H9 (cell line): ENCODE measurements at regions not wholly inside any gene's neighbourhood (a gene's known extent, or its start where the extent isn't known, plus 50 kb on each side); places are given as distances from the start of the nearest gene placed in this dataset.

Experiments
- DNase-seq: peaks from one replicate; pipeline ENCODE4 v3.0.0-alpha.2; 2017
- H2AFZ ChIP-seq: one replicate; pipeline ENCODE4 v1.6.1; 2013; ENCODE audit warnings: mild to moderate bottlenecking, low read length, control low read depth, moderate library complexity
- H2AK5ac ChIP-seq: 2 replicates; pipeline ENCODE4 v1.6.1; 2013; ENCODE audit warnings: low read length, control low read depth, mixed read lengths; ENCODE audit not compliant: insufficient read length
- H2BK120ac ChIP-seq: one replicate; pipeline ENCODE4 v1.6.1; 2013; ENCODE audit warnings: low read depth, mild to moderate bottlenecking, low read length, control low read depth, inconsistent platforms; ENCODE audit not compliant: poor library complexity, severe bottlenecking
- H2BK12ac ChIP-seq: 2 replicates; pipeline ENCODE4 v1.6.1; 2013; ENCODE audit warnings: low read length, control low read depth, mixed read lengths, low read depth; ENCODE audit not compliant: insufficient read length
- H2BK15ac ChIP-seq: 2 replicates; pipeline ENCODE4 v1.6.1; 2013; ENCODE audit warnings: low read depth, low read length, control low read depth
- H2BK20ac ChIP-seq: one replicate; pipeline ENCODE4 v1.6.1; 2013; ENCODE audit warnings: low read depth, mild to moderate bottlenecking, low read length, control low read depth, inconsistent platforms; ENCODE audit not compliant: poor library complexity, severe bottlenecking
- H2BK5ac ChIP-seq: 2 replicates; pipeline ENCODE4 v1.6.1; 2013; ENCODE audit warnings: low read length, control low read depth, mixed read lengths; ENCODE audit not compliant: insufficient read length
- H3K14ac ChIP-seq: 2 replicates; pipeline ENCODE4 v1.6.1; 2013; ENCODE audit warnings: low read length, control low read depth; ENCODE audit not compliant: insufficient read depth
- H3K18ac ChIP-seq: 2 replicates; pipeline ENCODE4 v1.6.1; 2013; ENCODE audit warnings: low read depth, mild to moderate bottlenecking, mixed read lengths, low read length, control low read depth; ENCODE audit not compliant: insufficient read length
- H3K23ac ChIP-seq: 2 replicates; pipeline ENCODE4 v1.6.1; 2013; ENCODE audit warnings: low read length, control low read depth, mixed read lengths, low read depth; ENCODE audit not compliant: insufficient read length
- H3K23me2 ChIP-seq: 2 replicates; pipeline ENCODE4 v1.6.1; 2013; ENCODE audit warnings: low read depth, mild to moderate bottlenecking, mixed read lengths, low read length, control low read depth; ENCODE audit not compliant: insufficient read length, poor library complexity, severe bottlenecking
- H3K27ac ChIP-seq: 2 replicates; pipeline ENCODE4 v1.5.1; 2013; ENCODE audit warnings: low read length, control low read depth, mixed read lengths, low read depth; ENCODE audit not compliant: insufficient read length
- H3K27me3 ChIP-seq: 2 replicates; pipeline ENCODE4 v1.6.1; 2013; ENCODE audit warnings: low read length, control low read depth, inconsistent platforms; ENCODE audit not compliant: insufficient read depth
- H3K4ac ChIP-seq: 2 replicates; pipeline ENCODE4 v1.6.1; 2013; ENCODE audit warnings: low read depth, mild to moderate bottlenecking, control low read depth, inconsistent platforms, low read length, moderate library complexity
- H3K4me1 ChIP-seq: 2 replicates; pipeline ENCODE4 v1.6.1; 2013; ENCODE audit warnings: low read length, control low read depth, inconsistent platforms; ENCODE audit not compliant: insufficient read depth
- H3K4me2 ChIP-seq: 2 replicates; pipeline ENCODE4 v1.6.1; 2013; ENCODE audit warnings: low read length, control low read depth, mixed read lengths; ENCODE audit not compliant: insufficient read length, insufficient read depth
- H3K56ac ChIP-seq: 2 replicates; pipeline ENCODE4 v1.6.1; 2013; ENCODE audit warnings: low read depth, mild to moderate bottlenecking, mixed read lengths, low read length, control low read depth; ENCODE audit not compliant: insufficient read length
- H3K79me1 ChIP-seq: 2 replicates; pipeline ENCODE4 v1.6.1; 2013; ENCODE audit warnings: low read depth, mild to moderate bottlenecking, moderate library complexity, low read length, control low read depth, inconsistent platforms; ENCODE audit not compliant: insufficient read depth, poor library complexity, severe bottlenecking
- H3K79me2 ChIP-seq: 2 replicates; pipeline ENCODE4 v1.6.1; 2013; ENCODE audit warnings: low read length, control low read depth, inconsistent platforms; ENCODE audit not compliant: insufficient read depth
- H3K9ac ChIP-seq: 2 replicates; pipeline ENCODE4 v1.6.1; 2013; ENCODE audit warnings: low read length, control low read depth, mixed read lengths; ENCODE audit not compliant: insufficient read length; ENCODE audit errors: extremely low read depth
- H3K9me3 ChIP-seq: one replicate; pipeline ENCODE4 v1.6.1; 2013; ENCODE audit warnings: low read depth, low read length, inconsistent platforms; ENCODE audit not compliant: control insufficient read depth
- H3T11ph ChIP-seq: one replicate; pipeline ENCODE4 v1.6.1; 2013; ENCODE audit warnings: mild to moderate bottlenecking, low read length, control low read depth, inconsistent platforms
- H4K20me1 ChIP-seq: one replicate; pipeline ENCODE4 v1.6.1; 2013; ENCODE audit not compliant: control insufficient read depth, insufficient read length, insufficient read depth
- H4K5ac ChIP-seq: 2 replicates; pipeline ENCODE4 v1.6.1; 2013; ENCODE audit warnings: low read depth, mild to moderate bottlenecking, mixed read lengths, low read length, control low read depth; ENCODE audit not compliant: insufficient read length
- H4K8ac ChIP-seq: replicated peaks from 2 replicates; pipeline ENCODE4 v1.6.1; 2013; ENCODE audit warnings: low read length, control low read depth, mixed read lengths, low read depth; ENCODE audit not compliant: insufficient read length
- H4K91ac ChIP-seq: 2 replicates; pipeline ENCODE4 v1.6.1; 2013; ENCODE audit warnings: low read depth, mild to moderate bottlenecking, moderate library complexity, mixed read lengths, low read length, control low read depth; ENCODE audit not compliant: insufficient read length
- H3K27ac Mint-ChIP-seq, 3 experiments: 2 replicates in 2 of 3; 3 replicates in 1 of 3; pipeline ENCODE4 v1.8.0; 2020 to 2021; ENCODE audit warnings: mixed read lengths in 3 of 3, mild to moderate bottlenecking in 1 of 3, moderate library complexity in 1 of 3
- H3K27me3 Mint-ChIP-seq: 2 replicates; pipeline ENCODE4 v1.8.0; 2021; ENCODE audit warnings: low read depth, mild to moderate bottlenecking, moderate library complexity, mixed read lengths
- H3K36me3 Mint-ChIP-seq, 3 experiments: 2 replicates in 2 of 3; 3 replicates in 1 of 3; pipeline ENCODE4 v1.8.0; 2020 to 2021; ENCODE audit warnings: low read depth in 3 of 3, mixed read lengths in 3 of 3; ENCODE audit not compliant: insufficient read depth in 1 of 3
- H3K4me1 Mint-ChIP-seq, 2 experiments: 2 replicates each; pipeline ENCODE4 v1.8.0; 2020; ENCODE audit warnings: mixed read lengths in 2 of 2
- H3K4me3 Mint-ChIP-seq, 2 experiments: 2 replicates in 1 of 2; 3 replicates in 1 of 2; pipeline ENCODE4 v1.8.0; 2020 to 2021; ENCODE audit warnings: mild to moderate bottlenecking in 2 of 2, mixed read lengths in 2 of 2, moderate library complexity in 1 of 2
- H3K9me3 Mint-ChIP-seq, 2 experiments: 2 replicates in 1 of 2; 3 replicates in 1 of 2; pipeline ENCODE4 v1.8.0; 2020; ENCODE audit warnings: mild to moderate bottlenecking in 2 of 2, mixed read lengths in 2 of 2, moderate library complexity in 1 of 2
- WGBS: extraction: QIAGEN DNeasy Blood & Tissue Kit; methylation state at CpG from one replicate; pipeline ENCODE4 v1.1.7; 2013; ENCODE audit warnings: missing lambda C conversion rate, low lambda C conversion rate, mixed read lengths; ENCODE audit not compliant: insufficient read length; ENCODE audit errors: extremely low coverage; 5-methylcytosine and 5-hydroxymethylcytosine counted together
- TF ChIP-seq, protein P1 (sequence below): fragments of 200-600 bp; sonication (generic); conservative IDR thresholded peaks from 3 replicates; pipeline ENCODE4 v1.8.0; 2021; ENCODE audit warnings: antibody characterized with exemption, mild to moderate bottlenecking

DNA sequence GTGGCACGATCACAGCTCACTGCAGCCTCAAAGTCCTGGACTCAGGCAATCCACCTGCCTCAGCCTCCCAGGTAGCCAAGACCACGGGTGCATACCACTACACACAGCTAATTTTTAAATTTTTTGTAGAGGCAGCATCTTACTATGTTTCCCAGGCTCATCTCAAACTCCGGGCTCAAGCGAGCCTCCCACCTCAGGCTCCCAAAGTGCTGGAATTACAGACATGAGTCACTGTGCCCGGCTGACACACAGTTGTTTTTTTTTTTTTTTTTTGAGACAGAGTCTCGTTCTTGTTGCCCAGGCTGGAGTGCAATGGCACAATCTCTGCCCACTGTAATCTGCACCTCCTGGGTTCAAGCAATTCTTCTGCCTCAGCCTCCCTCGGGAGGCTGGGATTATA is 70.1 kb upstream of the CNOT6 start:
- Mint-ChIP-seq H3K4me3 (no peak overlapping the region), H3K36me3 (peaks cover 0 to 3% (median 0%) of the 10 kb centered on the region in 3 experiments; a peak in 1 of 7 replicates), H3K27me3 (peaks cover 2% of the 10 kb centered on the region; the same call in 1 of the 2 replicates), H3K27ac (peak overlapping the region in 1 of 3 experiments; percentile 81; a peak in 2 of 7 replicates), H3K4me1 (peaks cover 6 to 8% of the 10 kb centered on the region in 2 experiments), H3K9me3 (peaks cover 4% of the 10 kb centered on the region in 2 experiments; a peak in 4 of 5 replicates)
- no peak overlapping the region for H3K23ac ChIP-seq
- no peak overlapping the region for H4K5ac ChIP-seq
- no CpG with 5 or more reads among the region's 7 CpGs for WGBS
- no peaks in the 10 kb centered on the region for H4K20me1 ChIP-seq
- no peaks in the 10 kb centered on the region for H3K9me3 ChIP-seq
- H3K4ac ChIP-seq, result no peak overlapping the region
- no peak overlapping the region for H3K27ac ChIP-seq
- no peak overlapping the region for H2AK5ac ChIP-seq
- no peak overlapping the region for H3K14ac ChIP-seq
- H3K9ac ChIP-seq, result no peak overlapping the region
- H4K91ac ChIP-seq, result no peak overlapping the region
- H2AFZ ChIP-seq, result no peak overlapping the region
- H3K4me1 ChIP-seq, result no peaks in the 10 kb centered on the region
- no peak overlapping the region for H2BK20ac ChIP-seq
- no peak overlapping the region for H3K56ac ChIP-seq
- H2BK120ac ChIP-seq, result peak overlapping the region; percentile 19
- TF ChIP-seq, protein P1, sequence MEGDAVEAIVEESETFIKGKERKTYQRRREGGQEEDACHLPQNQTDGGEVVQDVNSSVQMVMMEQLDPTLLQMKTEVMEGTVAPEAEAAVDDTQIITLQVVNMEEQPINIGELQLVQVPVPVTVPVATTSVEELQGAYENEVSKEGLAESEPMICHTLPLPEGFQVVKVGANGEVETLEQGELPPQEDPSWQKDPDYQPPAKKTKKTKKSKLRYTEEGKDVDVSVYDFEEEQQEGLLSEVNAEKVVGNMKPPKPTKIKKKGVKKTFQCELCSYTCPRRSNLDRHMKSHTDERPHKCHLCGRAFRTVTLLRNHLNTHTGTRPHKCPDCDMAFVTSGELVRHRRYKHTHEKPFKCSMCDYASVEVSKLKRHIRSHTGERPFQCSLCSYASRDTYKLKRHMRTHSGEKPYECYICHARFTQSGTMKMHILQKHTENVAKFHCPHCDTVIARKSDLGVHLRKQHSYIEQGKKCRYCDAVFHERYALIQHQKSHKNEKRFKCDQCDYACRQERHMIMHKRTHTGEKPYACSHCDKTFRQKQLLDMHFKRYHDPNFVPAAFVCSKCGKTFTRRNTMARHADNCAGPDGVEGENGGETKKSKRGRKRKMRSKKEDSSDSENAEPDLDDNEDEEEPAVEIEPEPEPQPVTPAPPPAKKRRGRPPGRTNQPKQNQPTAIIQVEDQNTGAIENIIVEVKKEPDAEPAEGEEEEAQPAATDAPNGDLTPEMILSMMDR, result no peak
- H3K23me2 ChIP-seq, result no peaks in the 10 kb centered on the region
- no peaks in the 10 kb centered on the region for H3K27me3 ChIP-seq
- H3T11ph ChIP-seq, result no peak overlapping the region
- H2BK15ac ChIP-seq, result no peak overlapping the region
- no peak overlapping the region for H2BK5ac ChIP-seq
- H3K79me1 ChIP-seq, result no peaks in the 10 kb centered on the region
- no peak overlapping the region for H3K18ac ChIP-seq
- no peak overlapping the region for H3K4me2 ChIP-seq
- H2BK12ac ChIP-seq, result no peak overlapping the region
- no peak for DNase-seq
- H3K79me2 ChIP-seq, result no peaks in the 10 kb centered on the region
- no peak overlapping the region for H4K8ac ChIP-seq
